Spinal cord (tissue), 9 donors: ENCODE measurements at regions not wholly inside any gene's neighbourhood (a gene's known extent, or its start where the extent isn't known, plus 50 kb on each side); places are given as distances from the start of the nearest gene placed in this dataset.
A peak's percentile ranks its signal among the peaks of the same experiment; 100 is the strongest.

ENCODE experiments used
- DNase-seq, 6 donors: peaks; one replicate each; pipeline versions ENCODE4 v3.0.0 to v3.0.0-alpha.2; 2013 to 2015; ENCODE audit warnings: low spot score in 6 of 6, low read depth in 4 of 6
- H3K27ac ChIP-seq: one replicate; pipeline ENCODE4 v1.5.1; 2013; ENCODE audit warnings: low read depth, low read length, control low read depth
- H3K27me3 ChIP-seq: one replicate; pipeline ENCODE4 v1.6.1; 2013; ENCODE audit warnings: low read length; ENCODE audit not compliant: control insufficient read depth, insufficient read depth
- H3K36me3 ChIP-seq: one replicate; pipeline ENCODE4 v1.6.1; 2013; ENCODE audit warnings: low read length; ENCODE audit not compliant: control insufficient read depth, insufficient read depth
- H3K4me1 ChIP-seq: one replicate; pipeline ENCODE4 v1.6.1; 2013; ENCODE audit warnings: low read length; ENCODE audit not compliant: control insufficient read depth, insufficient read depth
- H3K4me3 ChIP-seq: one replicate; pipeline ENCODE4 v1.5.1; 2013; ENCODE audit warnings: low read depth, low read length, control low read depth
- H3K9me3 ChIP-seq: one replicate; pipeline ENCODE4 v1.6.1; 2013; ENCODE audit warnings: low read length; ENCODE audit not compliant: control insufficient read depth, insufficient read depth
- WGBS: methylation state at CpG from one replicate; pipeline ENCODE4 v1.1.5; 2013; ENCODE audit warnings: missing lambda C conversion rate; ENCODE audit not compliant: insufficient coverage; 5-methylcytosine and 5-hydroxymethylcytosine counted together
- donor health status: healthy.

DNA sequence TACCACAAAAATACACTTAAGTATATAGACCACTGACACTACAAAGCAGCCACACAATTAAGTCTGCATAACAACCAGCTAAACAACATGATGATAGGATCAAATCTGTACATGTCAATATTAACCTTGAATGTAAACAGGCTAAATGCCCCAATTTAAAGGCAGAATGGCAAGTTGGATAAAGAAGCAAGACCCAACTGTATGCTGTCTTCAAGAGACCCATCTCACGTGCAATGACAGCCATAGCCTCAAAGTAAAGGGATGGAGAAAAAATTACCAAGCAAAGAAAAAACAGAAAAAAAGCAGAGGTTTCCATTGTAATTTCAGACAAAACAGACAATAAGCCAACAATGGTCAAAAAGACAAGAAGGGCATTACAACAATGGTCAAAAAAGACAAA is 77.3 kb upstream of the APC start:
- Histone ChIP-seq H3K27ac (no peak overlapping the region), H3K4me3 (no peak overlapping the region), H3K4me1 (no peaks in the 10 kb centered on the region), H3K9me3 (peaks cover 1% of the 10 kb centered on the region), H3K27me3 (no peaks in the 10 kb centered on the region), H3K36me3 (no peaks in the 10 kb centered on the region)
- WGBS, result no CpG with 5 or more reads among the region's 1 CpG
- DNase-seq, result no peak

DNA sequence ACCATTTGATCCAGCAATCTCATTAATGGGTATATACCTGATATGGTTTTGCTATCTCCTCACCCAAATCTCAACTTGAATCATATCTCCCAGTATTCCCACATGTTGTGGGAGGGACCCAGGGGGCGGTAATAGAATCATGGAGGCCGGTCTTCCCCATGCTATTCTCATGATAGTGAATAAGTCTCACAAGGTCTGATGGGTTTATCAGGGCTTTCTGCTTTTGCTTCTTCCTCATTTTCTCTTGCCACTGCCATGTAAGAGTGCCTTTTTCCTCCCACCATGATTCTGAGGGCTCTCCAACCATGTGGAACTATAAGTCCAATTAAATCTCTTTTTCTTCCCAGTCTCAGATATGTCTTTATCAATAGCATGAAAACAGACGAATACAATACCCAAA is 74.5 kb upstream of the APC start:
- DNase-seq, result no peak
- Histone ChIP-seq H3K4me1 (no peaks in the 10 kb centered on the region), H3K27ac (no peak overlapping the region), H3K27me3 (no peaks in the 10 kb centered on the region), H3K9me3 (no peaks in the 10 kb centered on the region), H3K36me3 (no peaks in the 10 kb centered on the region), H3K4me3 (no peak overlapping the region)
- WGBS, result no CpG with 5 or more reads among the region's 3 CpGs

DNA sequence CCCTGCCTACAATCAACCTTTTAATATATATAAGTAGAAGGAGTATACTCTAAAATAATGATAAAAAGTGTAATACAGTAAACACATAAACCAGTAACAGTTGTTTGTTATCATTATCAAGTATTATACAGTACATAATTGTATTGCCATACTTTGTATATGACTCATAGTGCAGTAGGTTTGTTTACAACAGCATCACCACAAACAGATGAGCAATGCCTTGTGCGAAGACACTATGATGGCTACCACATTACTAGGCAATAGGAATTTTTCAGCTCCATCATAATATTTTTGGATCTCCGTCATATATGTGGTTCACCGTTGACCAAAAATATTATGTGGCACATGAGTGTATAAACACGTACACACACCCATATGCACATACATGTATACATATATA is 69.7 kb upstream of the APC start:
- Histone ChIP-seq H3K36me3 (no peaks in the 10 kb centered on the region), H3K4me3 (no peak overlapping the region), H3K9me3 (no peaks in the 10 kb centered on the region), H3K27ac (no peak overlapping the region), H3K27me3 (no peaks in the 10 kb centered on the region), H3K4me1 (no peaks in the 10 kb centered on the region)
- WGBS, result no CpG with 5 or more reads among the region's 4 CpGs
- no peak for DNase-seq

DNA sequence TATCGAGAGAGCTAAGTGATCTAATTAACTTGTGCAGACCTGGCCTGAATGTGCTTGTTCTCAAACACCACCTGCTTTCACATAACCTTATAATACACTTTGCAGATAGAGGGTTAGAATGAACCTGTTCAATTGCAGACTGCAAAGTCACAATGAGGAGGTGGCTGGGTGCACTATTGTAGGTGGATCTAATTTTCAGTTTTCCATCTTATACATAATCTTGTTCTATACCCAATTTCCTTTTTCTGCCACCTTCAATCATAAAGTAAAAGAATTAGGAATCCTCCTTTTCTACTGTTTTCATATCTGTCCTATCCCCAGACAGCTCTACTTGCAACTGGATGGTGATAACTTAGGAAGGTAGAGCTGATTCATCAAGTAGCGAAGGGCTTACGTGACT is 68.8 kb upstream of the APC start:
- Histone ChIP-seq H3K4me1 (no peaks in the 10 kb centered on the region), H3K4me3 (no peak overlapping the region), H3K27me3 (no peaks in the 10 kb centered on the region), H3K36me3 (no peaks in the 10 kb centered on the region), H3K27ac (no peak overlapping the region), H3K9me3 (no peaks in the 10 kb centered on the region)
- no CpG with 5 or more reads among the region's 3 CpGs for WGBS
- no peak for DNase-seq

DNA sequence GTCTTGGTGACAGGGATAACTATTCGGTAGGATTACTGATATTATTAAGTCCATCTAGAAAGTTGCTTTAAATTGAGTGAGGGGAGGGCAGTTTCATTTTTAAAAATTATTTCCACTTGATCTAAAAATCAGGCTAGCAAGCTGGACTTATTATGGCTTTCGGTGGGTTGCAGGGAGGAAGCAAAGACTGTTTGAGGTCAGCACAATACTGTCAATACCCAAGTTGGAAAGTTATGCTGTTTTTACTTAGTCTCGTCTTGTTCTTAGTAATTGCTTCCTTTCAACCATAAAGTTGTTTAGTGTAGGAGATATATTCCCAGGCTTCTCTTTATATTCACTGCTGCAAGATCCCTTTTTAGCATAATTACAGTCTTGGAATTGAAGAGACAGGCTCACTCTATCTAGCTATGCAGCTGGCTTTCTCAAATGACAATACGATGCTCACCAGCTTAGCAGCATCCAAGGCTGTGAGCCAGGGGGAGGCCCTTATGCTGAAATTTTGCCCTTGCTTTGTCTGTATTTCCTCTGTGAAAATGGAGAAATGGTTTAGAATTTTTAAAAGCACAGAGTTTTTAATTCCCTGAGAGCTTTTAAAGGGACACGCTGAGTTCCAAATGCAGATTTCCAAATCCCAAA is 68.2 kb upstream of the APC start:
- H3K36me3 ChIP-seq, result no peaks in the 10 kb centered on the region
- no peaks in the 10 kb centered on the region for H3K27me3 ChIP-seq
- peak in 4 of 6 donors; percentile 35 to 93 (median 63) for DNase-seq
- no CpG with 5 or more reads among the region's 5 CpGs for WGBS
- H3K27ac ChIP-seq, result no peak overlapping the region
- H3K4me3 ChIP-seq, result no peak overlapping the region
- H3K9me3 ChIP-seq, result no peaks in the 10 kb centered on the region
- no peaks in the 10 kb centered on the region for H3K4me1 ChIP-seq

DNA sequence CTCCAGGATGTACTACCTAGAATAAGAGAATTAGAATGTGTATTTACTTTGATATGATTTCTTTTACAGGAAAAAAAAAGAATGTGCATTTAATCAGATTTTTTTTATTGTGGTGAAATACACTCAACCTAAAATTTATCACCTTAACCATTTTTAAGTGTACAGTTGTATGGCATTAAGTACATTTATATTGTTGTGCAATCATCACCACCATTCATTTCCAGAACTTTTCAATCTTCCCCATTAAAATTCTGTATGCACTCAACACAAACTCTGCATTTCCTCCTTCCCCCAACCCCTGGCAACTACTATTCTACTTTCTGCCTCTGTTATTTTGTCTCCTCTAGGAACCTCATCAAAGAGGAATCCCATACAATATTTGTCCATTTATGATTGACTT is 66.0 kb upstream of the APC start:
- Histone ChIP-seq H3K9me3 (no peaks in the 10 kb centered on the region), H3K27me3 (no peaks in the 10 kb centered on the region), H3K4me3 (no peak overlapping the region), H3K36me3 (no peaks in the 10 kb centered on the region), H3K27ac (no peak overlapping the region), H3K4me1 (no peaks in the 10 kb centered on the region)
- no peak for DNase-seq

DNA sequence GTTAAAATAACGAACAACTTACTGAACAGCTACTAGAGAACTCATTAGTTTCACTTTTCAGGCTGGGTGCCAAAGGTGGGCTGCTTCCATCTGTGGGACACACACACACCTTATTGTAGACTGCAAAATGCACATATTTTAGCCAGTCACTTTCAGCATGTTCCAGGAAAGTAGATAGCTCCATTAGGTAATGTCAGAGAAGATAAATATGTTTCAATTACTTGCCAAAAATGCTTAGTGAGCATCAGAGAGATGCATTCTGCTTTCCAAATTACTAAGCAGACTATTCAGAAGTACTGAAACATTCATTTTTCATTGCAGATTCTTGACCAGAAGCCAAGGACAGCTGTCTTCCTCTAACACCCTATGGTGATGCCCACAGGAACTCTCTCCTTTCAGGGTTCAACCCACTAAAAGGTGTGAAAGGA is 56.2 kb upstream of the APC start:
- no peaks in the 10 kb centered on the region for H3K4me1 ChIP-seq
- H3K27ac ChIP-seq, result no peak overlapping the region
- 46% methylated on average over 1 of the region's 1 CpG for WGBS

DNA sequence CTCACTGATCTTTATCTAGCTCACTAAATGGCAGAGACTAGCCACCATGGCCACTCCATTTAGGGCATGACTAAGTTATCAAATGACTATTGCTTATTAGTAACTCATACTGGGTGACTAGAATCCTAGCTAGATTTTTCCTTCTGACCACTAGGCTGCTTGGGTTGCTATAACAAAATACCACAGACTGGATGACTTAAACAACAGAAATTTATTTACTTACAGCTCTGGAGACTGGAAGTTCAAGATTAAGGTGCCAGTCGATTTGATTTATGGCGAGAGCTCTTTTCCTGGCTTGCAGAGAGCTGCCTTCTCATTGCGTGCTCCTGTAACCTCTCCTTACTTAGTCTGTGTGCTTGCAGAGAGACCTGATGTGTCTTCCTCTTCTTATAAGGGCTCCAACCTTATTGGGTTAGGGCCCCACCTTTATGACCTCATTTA is 55.0 kb upstream of the APC start:
- no peaks in the 10 kb centered on the region for H3K4me1 ChIP-seq
- DNase-seq, result no peak
- WGBS, result 92% methylated on average over 3 of the region's 3 CpGs

More for the DNA sequence above, 56.2 kb upstream of the APC start:
- no peaks in the 10 kb centered on the region for H3K27me3 ChIP-seq
- no peaks in the 10 kb centered on the region for H3K36me3 ChIP-seq
- no peaks in the 10 kb centered on the region for H3K9me3 ChIP-seq
- no peak overlapping the region for H3K4me3 ChIP-seq
- peak in 3 of 6 donors; percentile 9 to 83 (median 81) for DNase-seq

DNA sequence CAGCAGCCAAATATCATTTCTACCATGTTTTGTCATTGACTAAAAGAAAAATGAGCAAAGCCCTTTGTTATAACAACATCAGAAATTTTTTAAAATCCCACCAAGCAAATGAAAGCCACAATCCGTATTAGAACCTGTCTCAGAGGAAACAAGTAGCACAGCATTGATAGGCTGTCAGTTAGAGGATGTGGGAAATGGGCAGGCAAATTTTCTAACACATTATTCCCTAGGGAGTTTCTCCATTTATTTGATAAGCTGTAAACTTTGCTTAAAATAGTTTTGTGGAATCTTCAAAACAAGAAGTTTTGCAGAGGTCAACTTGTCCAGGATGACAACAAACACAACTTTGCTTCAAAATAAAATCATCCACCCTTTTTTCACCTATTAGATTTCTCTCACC is 53.6 kb upstream of the APC start:
- H3K4me3 ChIP-seq, result no peak overlapping the region
- no peaks in the 10 kb centered on the region for H3K36me3 ChIP-seq
- H3K4me1 ChIP-seq, result no peaks in the 10 kb centered on the region
- DNase-seq, result no peak
- H3K27ac ChIP-seq, result no peak overlapping the region
- no CpG with 5 or more reads among the region's 1 CpG for WGBS
- H3K9me3 ChIP-seq, result no peaks in the 10 kb centered on the region
- no peaks in the 10 kb centered on the region for H3K27me3 ChIP-seq

More for the DNA sequence above, 55.0 kb upstream of the APC start:
- H3K9me3 ChIP-seq, result no peaks in the 10 kb centered on the region
- H3K4me3 ChIP-seq, result no peak overlapping the region
- no peaks in the 10 kb centered on the region for H3K36me3 ChIP-seq
- no peaks in the 10 kb centered on the region for H3K27me3 ChIP-seq
- no peak overlapping the region for H3K27ac ChIP-seq

DNA sequence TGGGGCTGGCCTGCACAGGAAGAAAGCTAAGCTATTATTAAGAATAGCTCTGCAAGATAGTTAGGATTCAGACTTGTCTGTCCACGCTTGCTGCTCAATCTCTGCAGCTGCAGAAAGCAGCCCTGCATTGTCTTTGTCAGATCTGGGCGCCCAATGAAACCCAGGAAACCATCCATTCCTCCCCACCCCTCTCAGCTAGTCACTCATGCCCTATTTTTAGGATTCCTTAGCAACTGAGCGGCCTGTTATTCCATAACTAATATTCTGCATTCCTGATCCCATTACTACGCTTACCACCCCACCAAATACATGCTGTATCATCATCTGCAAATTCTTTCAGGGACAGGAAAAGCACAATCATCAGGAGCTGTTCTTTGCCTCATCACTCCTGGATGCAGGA is 52.9 kb upstream of the APC start:
- Histone ChIP-seq H3K36me3 (no peaks in the 10 kb centered on the region), H3K27me3 (no peaks in the 10 kb centered on the region), H3K9me3 (no peaks in the 10 kb centered on the region), H3K4me1 (no peaks in the 10 kb centered on the region), H3K27ac (no peak overlapping the region), H3K4me3 (no peak overlapping the region)
- 60% methylated on average over 4 of the region's 4 CpGs for WGBS
- peak in 1 of 6 donors; percentile 41 for DNase-seq
